Left hindlimb (tissue), 1 donor: ENCODE measurements at regions not wholly inside any gene's neighbourhood (a gene's known extent, or its start where the extent isn't known, plus 50 kb on each side); places are given as distances from the start of the nearest gene placed in this dataset.
"Not testable (repeated sequence)": the region's sequence is repeated elsewhere in the genome, so short reads cannot be mapped to it uniquely, and the experiment has no call there.

Experiments
- DNase-seq: peaks from one replicate; pipeline ENCODE4 v3.0.0-alpha.2; 2018

GRCh38 chr7:32680259-32681173 lies 185.2 kb downstream of the AVL9 start:
- DNase-seq = no peak

- DNase-seq = no peak
Measured at GRCh38 chr7:32679192-32679591, 183.9 kb downstream of the AVL9 start.

- no peak for DNase-seq
Measured at GRCh38 chr7:32677593-32677992, 182.3 kb downstream of the AVL9 start.

GRCh38 chr7:32676249-32676941 lies 181.1 kb downstream of the AVL9 start:
- no peak for DNase-seq

GRCh38 chr7:32673275-32673983 lies 178.1 kb downstream of the AVL9 start:
- DNase-seq = no peak

GRCh38 chr7:32670110-32671025 lies 175.1 kb downstream of the AVL9 start:
- DNase-seq = no peak

- DNase-seq = not testable (repeated sequence)
Measured at GRCh38 chr7:32669173-32669870, 174.0 kb downstream of the AVL9 start.

- DNase-seq = not testable (repeated sequence)
Measured at GRCh38 chr7:32668387-32669097, 173.3 kb downstream of the AVL9 start.

GRCh38 chr7:32667586-32667985 lies 172.3 kb downstream of the AVL9 start:
- DNase-seq = not testable (repeated sequence)

GRCh38 chr7:32663805-32664211 lies 168.5 kb downstream of the AVL9 start:
- DNase-seq = not testable (repeated sequence)

GRCh38 chr7:32662509-32662908 lies 167.2 kb downstream of the AVL9 start:
- not testable (repeated sequence) for DNase-seq

- no peak for DNase-seq
Measured at GRCh38 chr7:32661929-32662328, 166.6 kb downstream of the AVL9 start.

- DNase-seq = no peak
Measured at GRCh38 chr7:32661501-32661900, 166.2 kb downstream of the AVL9 start.

GRCh38 chr7:32660936-32661335 lies 165.6 kb downstream of the AVL9 start:
- no peak for DNase-seq

- DNase-seq = no peak
Measured at GRCh38 chr7:32659853-32660252, 164.6 kb downstream of the AVL9 start.

- no peak for DNase-seq
Measured at GRCh38 chr7:32658467-32658869, 163.2 kb downstream of the AVL9 start.

- DNase-seq = no peak
Measured at GRCh38 chr7:32658034-32658433, 162.7 kb downstream of the AVL9 start.

- DNase-seq = not testable (repeated sequence)
Measured at GRCh38 chr7:32654549-32654948, 159.3 kb downstream of the AVL9 start.

GRCh38 chr7:32650356-32650755 lies 155.1 kb downstream of the AVL9 start:
- not testable (repeated sequence) for DNase-seq

- no peak for DNase-seq
Measured at GRCh38 chr7:32648408-32649156, 153.3 kb downstream of the AVL9 start.
